ENCODE measurements at regions not wholly inside any gene's neighbourhood (a gene's known extent, or its start where the extent isn't known, plus 50 kb on each side); places are given as distances from the start of the nearest gene placed in this dataset.

GRCh38 chr2:149899390-149899789 lies 311.8 kb upstream of the MMADHC start:
- TF ChIP-seq CTCF (IDR thresholded peaks at IDR 0.05; ENCODE audit: low read depth, low read length): no peak
- Histone ChIP-seq H3K4me3 (no peak overlapping the region), H3K27me3 (no peaks in the 10 kb centered on the region), H3K36me3 (no peaks in the 10 kb centered on the region), H3K9me3 (ENCODE audit: low read depth) (no peaks in the 10 kb centered on the region), H3K27ac (no peak overlapping the region), H3K4me1 (ENCODE audit: low read depth) (peaks cover 10% of the 10 kb centered on the region)
- DNase-seq (ENCODE audit: low read depth in 1 of 2, low spot score in 1 of 2): no peak

- H3K36me3 ChIP-seq: no peaks in the 10 kb centered on the region
- H3K27me3 ChIP-seq: no peaks in the 10 kb centered on the region
- peak in 1 of 2 donors; percentile 23 for DNase-seq (ENCODE audit: low read depth in 1 of 2, low spot score in 1 of 2)
- peaks cover 10% of the 10 kb centered on the region for H3K4me1 ChIP-seq (ENCODE audit: low read depth)
- no peak for TF ChIP-seq CTCF (IDR thresholded peaks at IDR 0.05; ENCODE audit: low read depth, low read length)
- H3K27ac ChIP-seq: no peak overlapping the region
- no peak overlapping the region for H3K4me3 ChIP-seq
- H3K9me3 ChIP-seq (ENCODE audit: low read depth): no peaks in the 10 kb centered on the region
Observed at GRCh38 chr2:149894760-149895159, 307.2 kb upstream of the MMADHC start.

GRCh38 chr2:149894226-149894625 lies 306.7 kb upstream of the MMADHC start:
- Histone ChIP-seq H3K4me1 (ENCODE audit: low read depth) (peaks cover 10% of the 10 kb centered on the region), H3K27ac (no peak overlapping the region), H3K27me3 (no peaks in the 10 kb centered on the region), H3K9me3 (ENCODE audit: low read depth) (no peaks in the 10 kb centered on the region), H3K4me3 (no peak overlapping the region), H3K36me3 (no peaks in the 10 kb centered on the region)
- DNase-seq (ENCODE audit: low read depth in 1 of 2, low spot score in 1 of 2): no peak
- no peak for TF ChIP-seq CTCF (IDR thresholded peaks at IDR 0.05; ENCODE audit: low read depth, low read length)

- H3K27me3 ChIP-seq: no peaks in the 10 kb centered on the region
- TF ChIP-seq CTCF (IDR thresholded peaks at IDR 0.05; ENCODE audit: low read depth, low read length): no peak
- no peak for DNase-seq (ENCODE audit: low read depth in 1 of 2, low spot score in 1 of 2)
- no peaks in the 10 kb centered on the region for H3K36me3 ChIP-seq
- H3K27ac ChIP-seq: no peak overlapping the region
- peaks cover 10% of the 10 kb centered on the region for H3K4me1 ChIP-seq (ENCODE audit: low read depth)
- H3K9me3 ChIP-seq (ENCODE audit: low read depth): no peaks in the 10 kb centered on the region
- H3K4me3 ChIP-seq: no peak overlapping the region
Observed at GRCh38 chr2:149892563-149892962, 305.0 kb upstream of the MMADHC start.

GRCh38 chr2:149885946-149886345 lies 298.4 kb upstream of the MMADHC start:
- H3K4me1 ChIP-seq (ENCODE audit: low read depth): no peaks in the 10 kb centered on the region
- no peak for DNase-seq (ENCODE audit: low read depth in 1 of 2, low spot score in 1 of 2)
- no peak overlapping the region for H3K27ac ChIP-seq
- H3K9me3 ChIP-seq (ENCODE audit: low read depth): no peaks in the 10 kb centered on the region
- TF ChIP-seq CTCF (IDR thresholded peaks at IDR 0.05; ENCODE audit: low read depth, low read length): no peak
- no peaks in the 10 kb centered on the region for H3K27me3 ChIP-seq
- no peaks in the 10 kb centered on the region for H3K36me3 ChIP-seq
- H3K4me3 ChIP-seq: no peak overlapping the region

- H3K4me3 ChIP-seq: no peak overlapping the region
- no peaks in the 10 kb centered on the region for H3K4me1 ChIP-seq (ENCODE audit: low read depth)
- H3K27ac ChIP-seq: no peak overlapping the region
- H3K36me3 ChIP-seq: no peaks in the 10 kb centered on the region
- DNase-seq (ENCODE audit: low read depth in 1 of 2, low spot score in 1 of 2): no peak
- TF ChIP-seq CTCF (IDR thresholded peaks at IDR 0.05; ENCODE audit: low read depth, low read length): no peak
- H3K9me3 ChIP-seq (ENCODE audit: low read depth): no peaks in the 10 kb centered on the region
- no peaks in the 10 kb centered on the region for H3K27me3 ChIP-seq
Observed at GRCh38 chr2:149885468-149885867, 297.9 kb upstream of the MMADHC start.
